CD4-positive, alpha-beta memory T cell (primary cell): ENCODE measurements at regions not wholly inside any gene's neighbourhood (a gene's known extent, or its start where the extent isn't known, plus 50 kb on each side); places are given as distances from the start of the nearest gene placed in this dataset.

ENCODE experiments used
- CTCF ChIA-PET: fragments of 350-600 bp; sonication (Branson Sonifier 250); formaldehyde crosslinking; loops from one replicate; lab custom pipeline; 2021; ENCODE audit warnings: inconsistent platforms; ENCODE audit not compliant: partially characterized antibody; lab: Charles Lee
- POLR2A ChIA-PET: fragments of 350-600 bp; sonication (Branson Sonifier 250); formaldehyde crosslinking; loops from one replicate; lab custom pipeline; 2021; ENCODE audit not compliant: partially characterized antibody; lab: Charles Lee
- DNase-seq, 5 donors: peaks; one replicate each; pipeline versions ENCODE4 v3.0.0 to v3.0.0-alpha.2; 2020 to 2022; ENCODE audit warnings: mixed read lengths in 1 of 5
- H3K27ac ChIP-seq: one replicate; pipeline ENCODE4 v1.7.0; 2013; ENCODE audit warnings: low read depth, low read length
- H3K27me3 ChIP-seq: 2 replicates; pipeline ENCODE4 v1.7.0; 2013; ENCODE audit warnings: mild to moderate bottlenecking, low read length, moderate library complexity; ENCODE audit not compliant: insufficient read depth
- H3K36me3 ChIP-seq: 2 replicates; pipeline ENCODE4 v1.7.0; 2013; ENCODE audit warnings: mild to moderate bottlenecking, low read length, moderate library complexity; ENCODE audit not compliant: insufficient read depth
- H3K4me1 ChIP-seq: 2 replicates; pipeline ENCODE4 v1.7.0; 2013; ENCODE audit warnings: mild to moderate bottlenecking, low read length, moderate library complexity; ENCODE audit not compliant: insufficient read depth
- H3K4me3 ChIP-seq, 2 donors: one replicate each; pipeline ENCODE4 v1.7.0; 2013; ENCODE audit warnings: low read length in 2 of 2, mild to moderate bottlenecking in 1 of 2
- H3K9me3 ChIP-seq, 2 donors: one replicate each; pipeline ENCODE4 v1.7.0; 2013; ENCODE audit warnings: low read length in 2 of 2, control low read depth in 1 of 2; ENCODE audit not compliant: control insufficient read depth in 1 of 2
- H3K27ac Mint-ChIP-seq, 7 donors: one replicate each; pipeline ENCODE4 v1.8.0; 2020 to 2021; ENCODE audit warnings: mixed read lengths in 7 of 7, mild to moderate bottlenecking in 6 of 7, inconsistent platforms in 3 of 7, moderate library complexity in 3 of 7
- H3K27me3 Mint-ChIP-seq, 2 donors: one replicate each; pipeline ENCODE4 v1.8.0; 2020 to 2021; ENCODE audit warnings: mixed read lengths in 2 of 2
- H3K36me3 Mint-ChIP-seq, 2 donors: one replicate each; pipeline ENCODE4 v1.8.0; 2020 to 2021; ENCODE audit warnings: mixed read lengths in 2 of 2, inconsistent platforms in 1 of 2, mild to moderate bottlenecking in 1 of 2
- H3K4me1 Mint-ChIP-seq, 4 donors: one replicate each; pipeline ENCODE4 v1.8.0; 2020 to 2021; ENCODE audit warnings: mixed read lengths in 4 of 4, mild to moderate bottlenecking in 1 of 4
- H3K4me3 Mint-ChIP-seq, 8 donors: one replicate each; pipeline ENCODE4 v1.8.0; 2020 to 2021; ENCODE audit warnings: mixed read lengths in 8 of 8, mild to moderate bottlenecking in 7 of 8, moderate library complexity in 6 of 8, inconsistent platforms in 3 of 8
- H3K9me3 Mint-ChIP-seq, 8 donors: one replicate each; pipeline ENCODE4 v1.8.0; 2020 to 2021; ENCODE audit warnings: mixed read lengths in 8 of 8, mild to moderate bottlenecking in 5 of 8, inconsistent platforms in 3 of 8, moderate library complexity in 1 of 8
- intact Hi-C: fragments of 100-400 bp; cut with micrococcal nuclease; formaldehyde crosslinking; loops from one replicate; pipeline ENCODE4 v1.15.1; 2023

DNA sequence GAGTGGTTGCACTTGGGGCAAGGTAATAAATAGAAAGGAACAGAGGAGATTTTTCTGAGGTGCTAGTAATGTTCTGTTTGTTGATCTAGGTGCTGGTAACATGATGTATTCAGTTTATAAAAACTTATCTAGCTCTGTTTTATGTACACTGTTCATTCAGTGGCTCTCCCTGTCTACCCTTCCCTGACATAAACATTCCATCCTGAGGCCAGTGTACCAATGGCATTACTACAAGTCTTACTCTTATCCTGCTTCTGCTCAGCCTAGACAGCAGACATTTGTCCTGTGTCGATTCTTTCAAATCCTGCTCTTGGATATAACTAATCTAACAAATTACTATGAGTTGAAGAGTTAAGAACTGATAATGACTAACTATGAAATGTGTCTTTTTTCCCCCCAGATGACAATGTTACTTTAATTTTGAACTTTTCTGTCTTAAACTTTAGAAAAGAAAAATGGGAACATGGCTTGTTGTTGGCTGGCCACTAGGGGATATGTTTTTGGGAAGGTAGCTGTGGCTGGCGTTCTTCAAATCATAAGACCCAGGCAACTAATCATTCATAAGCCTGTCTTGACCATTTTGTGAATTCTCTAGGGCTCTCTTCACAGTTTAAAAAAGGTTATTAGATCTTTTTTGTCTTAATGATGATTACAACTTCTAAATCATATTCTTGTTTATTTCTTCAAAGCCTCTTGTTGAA is 390.9 kb downstream of the PBX1 start:
- intact Hi-C loops, result no loop called here
- Mint-ChIP-seq H3K9me3 (peaks cover 7 to 38% (median 32%) of the 10 kb centered on the region in 8 donors), H3K4me3 (no peak overlapping the region), H3K36me3 (peaks cover 0 to 3% of the 10 kb centered on the region in 2 donors), H3K27ac (no peak overlapping the region), H3K4me1 (no peaks in the 10 kb centered on the region), H3K27me3 (no peaks in the 10 kb centered on the region)
- CTCF ChIA-PET, result no interaction called here
- Histone ChIP-seq H3K4me1 (no peaks in the 10 kb centered on the region), H3K9me3 (peaks cover 0 to 7% of the 10 kb centered on the region in 2 donors), H3K4me3 (no peak overlapping the region), H3K27me3 (no peaks in the 10 kb centered on the region), H3K36me3 (no peaks in the 10 kb centered on the region), H3K27ac (no peak overlapping the region)
- POLR2A ChIA-PET, result no interaction called here
- no peak for DNase-seq

DNA sequence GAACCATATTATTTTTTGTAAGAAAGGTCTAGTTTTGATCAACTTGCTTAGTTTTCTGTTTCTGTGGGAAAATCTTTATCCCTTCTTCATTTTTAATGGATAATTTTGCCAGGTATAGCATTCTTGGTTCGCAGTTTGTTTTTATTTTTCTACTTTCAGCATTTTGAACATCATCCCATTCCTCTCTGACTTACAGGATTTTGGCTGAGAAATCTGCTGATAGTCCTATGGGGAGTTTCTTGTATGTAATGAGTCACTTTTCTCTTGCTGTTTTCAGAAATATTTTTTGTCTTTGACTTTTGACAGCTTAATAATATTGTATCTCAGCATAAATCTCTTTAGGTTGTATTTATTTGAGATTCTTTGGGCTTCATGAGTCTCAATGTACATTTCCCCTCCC is 389.1 kb downstream of the PBX1 start:
- H3K9me3 Mint-ChIP-seq, result peaks cover 12 to 44% (median 34%) of the 10 kb centered on the region in 8 donors
- peaks cover 0 to 3% of the 10 kb centered on the region in 2 donors for H3K36me3 Mint-ChIP-seq
- Histone ChIP-seq H3K27ac (no peak overlapping the region), H3K36me3 (no peaks in the 10 kb centered on the region), H3K4me3 (no peak overlapping the region), H3K27me3 (no peaks in the 10 kb centered on the region), H3K9me3 (peaks cover 0 to 7% of the 10 kb centered on the region in 2 donors), H3K4me1 (no peaks in the 10 kb centered on the region)
- intact Hi-C loops, result no loop called here
- H3K4me3 Mint-ChIP-seq, result no peak overlapping the region
- ChIA-PET CTCF (no interaction called here), POLR2A (no interaction called here)
- H3K4me1 Mint-ChIP-seq, result no peaks in the 10 kb centered on the region
- H3K27me3 Mint-ChIP-seq, result no peaks in the 10 kb centered on the region
- H3K27ac Mint-ChIP-seq, result no peak overlapping the region
- DNase-seq, result no peak

DNA sequence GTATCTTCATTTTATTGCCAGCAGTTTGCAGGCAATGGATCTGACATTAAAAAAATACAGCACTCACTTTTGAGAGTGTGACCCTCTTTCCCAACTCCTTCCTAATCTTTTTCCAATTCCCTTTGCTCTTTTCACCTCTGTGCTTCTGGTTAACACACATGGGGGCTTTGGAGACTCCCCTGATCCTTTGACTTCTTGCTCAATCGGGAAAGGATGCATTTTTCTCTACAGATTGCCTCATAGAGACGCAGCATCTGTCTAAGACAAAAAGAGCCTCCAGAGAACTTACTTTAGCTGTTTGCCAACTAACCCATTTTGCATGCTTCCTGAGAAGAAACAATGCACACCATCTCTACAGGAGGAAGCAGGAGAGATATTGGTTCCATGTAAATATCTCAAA is 378.3 kb downstream of the PBX1 start:
- no peaks in the 10 kb centered on the region for H3K36me3 Mint-ChIP-seq
- H3K4me3 Mint-ChIP-seq, result no peak overlapping the region
- no peaks in the 10 kb centered on the region for H3K36me3 ChIP-seq
- H3K27ac ChIP-seq, result no peak overlapping the region
- no peak for DNase-seq
- H3K9me3 ChIP-seq, result no peaks in the 10 kb centered on the region
- H3K9me3 Mint-ChIP-seq, result peaks cover 0 to 13% (median 3%) of the 10 kb centered on the region in 8 donors
- no peaks in the 10 kb centered on the region for H3K27me3 Mint-ChIP-seq
- ChIA-PET CTCF (no interaction called here), POLR2A (no interaction called here)
- no peaks in the 10 kb centered on the region for H3K4me1 Mint-ChIP-seq
- H3K27ac Mint-ChIP-seq, result no peak overlapping the region
- intact Hi-C loops, result no loop called here
- H3K4me1 ChIP-seq, result no peaks in the 10 kb centered on the region
- H3K4me3 ChIP-seq, result no peak overlapping the region
- H3K27me3 ChIP-seq, result no peaks in the 10 kb centered on the region

- no peak for DNase-seq
- Histone ChIP-seq H3K36me3 (no peaks in the 10 kb centered on the region), H3K4me3 (no peak overlapping the region), H3K27me3 (no peaks in the 10 kb centered on the region), H3K9me3 (no peaks in the 10 kb centered on the region), H3K4me1 (no peaks in the 10 kb centered on the region), H3K27ac (no peak overlapping the region)
- Mint-ChIP-seq H3K36me3 (no peaks in the 10 kb centered on the region), H3K4me3 (no peak overlapping the region), H3K9me3 (peaks cover 0 to 7% (median 0%) of the 10 kb centered on the region in 8 donors), H3K4me1 (no peaks in the 10 kb centered on the region), H3K27me3 (no peaks in the 10 kb centered on the region), H3K27ac (no peak overlapping the region)
- ChIA-PET CTCF (no interaction called here), POLR2A (no interaction called here)
- intact Hi-C loops, result no loop called here
Observed at GRCh38 chr1:164932580-164932979, 373.6 kb downstream of the PBX1 start.

GRCh38 chr1:164930833-164931232 is 371.8 kb downstream of the PBX1 start:
- H3K4me3 Mint-ChIP-seq, result no peak overlapping the region
- H3K4me3 ChIP-seq, result no peak overlapping the region
- peaks cover 0 to 5% (median 0%) of the 10 kb centered on the region in 8 donors for H3K9me3 Mint-ChIP-seq
- no peaks in the 10 kb centered on the region for H3K4me1 Mint-ChIP-seq
- no peak overlapping the region for H3K27ac ChIP-seq
- H3K27me3 Mint-ChIP-seq, result no peaks in the 10 kb centered on the region
- no peak for DNase-seq
- no peaks in the 10 kb centered on the region for H3K36me3 ChIP-seq
- intact Hi-C loops, result no loop called here
- no peak overlapping the region for H3K27ac Mint-ChIP-seq
- no peaks in the 10 kb centered on the region for H3K27me3 ChIP-seq
- CTCF ChIA-PET, result no interaction called here
- H3K36me3 Mint-ChIP-seq, result no peaks in the 10 kb centered on the region
- POLR2A ChIA-PET, result no interaction called here
- H3K4me1 ChIP-seq, result no peaks in the 10 kb centered on the region
- no peaks in the 10 kb centered on the region for H3K9me3 ChIP-seq

DNA sequence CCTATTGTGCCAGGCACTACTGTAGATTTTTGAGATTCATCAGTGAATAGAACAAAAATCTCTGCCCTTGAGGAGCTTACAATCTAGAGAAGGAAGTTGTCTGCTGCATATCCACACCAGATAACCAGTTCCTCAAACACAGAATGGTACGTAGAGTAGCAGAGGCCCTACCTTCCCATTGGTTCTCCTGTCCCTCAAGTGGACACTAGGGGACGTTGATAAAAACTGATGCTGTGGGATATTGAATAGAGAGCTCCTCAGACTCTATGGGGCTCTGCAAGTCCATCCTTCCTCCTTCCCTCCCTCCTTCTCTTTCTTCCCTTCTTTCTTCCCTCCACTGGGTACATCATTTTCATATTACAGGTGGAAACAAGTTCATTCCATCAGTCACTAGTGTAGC is 371.3 kb downstream of the PBX1 start:
- H3K36me3 Mint-ChIP-seq, result no peaks in the 10 kb centered on the region
- Histone ChIP-seq H3K27ac (no peak overlapping the region), H3K36me3 (no peaks in the 10 kb centered on the region), H3K27me3 (no peaks in the 10 kb centered on the region), H3K4me1 (no peaks in the 10 kb centered on the region), H3K4me3 (no peak overlapping the region), H3K9me3 (no peaks in the 10 kb centered on the region)
- H3K4me3 Mint-ChIP-seq, result no peak overlapping the region
- ChIA-PET POLR2A (no interaction called here), CTCF (no interaction called here)
- H3K27ac Mint-ChIP-seq, result no peak overlapping the region
- intact Hi-C loops, result no loop called here
- no peaks in the 10 kb centered on the region for H3K4me1 Mint-ChIP-seq
- no peaks in the 10 kb centered on the region for H3K27me3 Mint-ChIP-seq
- peaks cover 0 to 3% (median 0%) of the 10 kb centered on the region in 8 donors for H3K9me3 Mint-ChIP-seq
- DNase-seq, result no peak

DNA sequence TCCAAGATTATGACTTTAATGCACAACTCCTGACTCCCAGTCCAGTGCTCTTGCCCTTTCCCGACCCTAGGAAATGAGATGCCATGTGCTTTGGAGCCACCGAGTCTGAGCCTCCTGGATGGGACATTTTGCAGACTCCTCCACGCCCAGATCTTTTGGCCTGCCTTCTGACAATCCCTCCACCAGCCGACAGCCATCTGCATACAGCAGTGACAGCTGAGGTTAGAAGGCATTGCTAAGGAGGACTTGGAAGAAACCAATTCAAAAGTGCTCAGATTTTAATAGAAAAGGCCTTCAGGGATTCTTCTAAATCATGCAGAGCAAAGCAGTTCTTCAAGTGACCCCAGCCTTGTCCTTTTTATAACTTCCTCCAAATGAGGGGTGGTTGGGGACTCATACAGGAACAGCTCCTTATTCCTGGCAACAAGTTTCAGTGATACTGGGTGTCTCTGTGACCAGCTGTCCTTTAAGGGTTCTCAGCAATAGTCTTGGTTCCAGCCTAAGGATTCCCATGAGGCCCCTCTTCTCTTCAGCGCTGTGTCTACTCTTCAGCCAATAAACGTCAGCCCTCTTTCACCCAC is 369.3 kb downstream of the PBX1 start:
- intact Hi-C loops, result no loop called here
- H3K27ac ChIP-seq, result no peak overlapping the region
- H3K36me3 Mint-ChIP-seq, result no peaks in the 10 kb centered on the region
- H3K4me3 ChIP-seq, result no peak overlapping the region
- DNase-seq, result no peak
- H3K27me3 ChIP-seq, result no peaks in the 10 kb centered on the region
- H3K4me3 Mint-ChIP-seq, result no peak overlapping the region
- H3K36me3 ChIP-seq, result no peaks in the 10 kb centered on the region
- peaks cover 0 to 3% (median 0%) of the 10 kb centered on the region in 8 donors for H3K9me3 Mint-ChIP-seq
- ChIA-PET POLR2A (no interaction called here), CTCF (no interaction called here)
- no peaks in the 10 kb centered on the region for H3K4me1 ChIP-seq
- H3K27me3 Mint-ChIP-seq, result no peaks in the 10 kb centered on the region
- no peaks in the 10 kb centered on the region for H3K9me3 ChIP-seq
- H3K27ac Mint-ChIP-seq, result no peak overlapping the region
- H3K4me1 Mint-ChIP-seq, result no peaks in the 10 kb centered on the region
